ENCODE measurements at regions not wholly inside any gene's neighbourhood (a gene's known extent, or its start where the extent isn't known, plus 50 kb on each side); places are given as distances from the start of the nearest gene placed in this dataset.

DNA sequence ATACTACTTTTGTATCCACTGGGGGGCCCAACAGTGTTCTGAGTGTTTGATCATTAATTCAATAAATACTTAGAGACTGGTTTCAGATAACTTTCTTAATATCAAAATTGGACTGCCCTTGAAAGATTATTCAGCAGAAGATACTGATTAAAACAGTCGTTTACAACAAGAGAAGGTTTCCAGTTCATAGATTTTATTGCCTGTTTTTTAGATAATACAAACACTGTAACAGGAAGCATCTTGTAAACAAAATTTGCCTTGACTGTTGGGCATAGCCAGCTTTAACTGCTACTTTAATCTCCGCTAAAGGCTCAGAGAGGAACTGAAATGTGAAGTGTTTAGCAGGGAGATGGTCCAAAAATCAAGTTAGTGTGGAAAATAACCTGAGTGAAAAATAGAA lies 1168.7 kb upstream of the NUDT12 start:
- Histone ChIP-seq H3K27ac (no peak overlapping the region), H3K36me3 (replicated peaks) (no peaks in the 10 kb centered on the region), H3K27me3 (replicated peaks) (no peaks in the 10 kb centered on the region), H3K4me3 (ENCODE audit: low read depth, low read length) (no peak overlapping the region)
- in situ Hi-C loops (cut with HindIII; ENCODE audit: low pct_ligation_motif_present, low sequenced_read_pairs), result no loop called here
- DNase-seq, result no peak
- TF ChIP-seq, protein P1, sequence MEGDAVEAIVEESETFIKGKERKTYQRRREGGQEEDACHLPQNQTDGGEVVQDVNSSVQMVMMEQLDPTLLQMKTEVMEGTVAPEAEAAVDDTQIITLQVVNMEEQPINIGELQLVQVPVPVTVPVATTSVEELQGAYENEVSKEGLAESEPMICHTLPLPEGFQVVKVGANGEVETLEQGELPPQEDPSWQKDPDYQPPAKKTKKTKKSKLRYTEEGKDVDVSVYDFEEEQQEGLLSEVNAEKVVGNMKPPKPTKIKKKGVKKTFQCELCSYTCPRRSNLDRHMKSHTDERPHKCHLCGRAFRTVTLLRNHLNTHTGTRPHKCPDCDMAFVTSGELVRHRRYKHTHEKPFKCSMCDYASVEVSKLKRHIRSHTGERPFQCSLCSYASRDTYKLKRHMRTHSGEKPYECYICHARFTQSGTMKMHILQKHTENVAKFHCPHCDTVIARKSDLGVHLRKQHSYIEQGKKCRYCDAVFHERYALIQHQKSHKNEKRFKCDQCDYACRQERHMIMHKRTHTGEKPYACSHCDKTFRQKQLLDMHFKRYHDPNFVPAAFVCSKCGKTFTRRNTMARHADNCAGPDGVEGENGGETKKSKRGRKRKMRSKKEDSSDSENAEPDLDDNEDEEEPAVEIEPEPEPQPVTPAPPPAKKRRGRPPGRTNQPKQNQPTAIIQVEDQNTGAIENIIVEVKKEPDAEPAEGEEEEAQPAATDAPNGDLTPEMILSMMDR (IDR thresholded peaks at IDR 0.05; ENCODE audit: low read depth, low read length, missing control alignments), result no peak

DNA sequence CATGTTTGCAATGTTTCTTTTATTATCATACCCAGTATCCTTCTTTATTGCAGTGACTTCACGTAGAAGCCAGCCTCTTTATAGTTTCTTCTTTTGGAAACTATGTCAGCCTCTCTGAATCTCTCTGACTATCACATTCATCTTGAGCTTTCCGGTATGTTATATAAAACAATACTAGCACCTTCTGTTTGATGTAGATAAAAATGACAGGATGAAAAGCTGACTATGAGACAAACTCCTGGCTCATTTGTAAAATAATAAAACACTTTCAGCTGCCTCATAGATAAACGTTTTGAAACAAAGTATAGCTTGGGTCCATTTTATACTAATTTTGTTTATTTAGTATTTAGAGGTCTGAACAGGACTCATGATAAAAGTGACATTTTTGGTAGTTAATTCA lies 1145.4 kb upstream of the NUDT12 start:
- in situ Hi-C loops (cut with HindIII; ENCODE audit: low pct_ligation_motif_present, low sequenced_read_pairs), result no loop called here
- no peaks in the 10 kb centered on the region for H3K27me3 ChIP-seq (replicated peaks)

DNA sequence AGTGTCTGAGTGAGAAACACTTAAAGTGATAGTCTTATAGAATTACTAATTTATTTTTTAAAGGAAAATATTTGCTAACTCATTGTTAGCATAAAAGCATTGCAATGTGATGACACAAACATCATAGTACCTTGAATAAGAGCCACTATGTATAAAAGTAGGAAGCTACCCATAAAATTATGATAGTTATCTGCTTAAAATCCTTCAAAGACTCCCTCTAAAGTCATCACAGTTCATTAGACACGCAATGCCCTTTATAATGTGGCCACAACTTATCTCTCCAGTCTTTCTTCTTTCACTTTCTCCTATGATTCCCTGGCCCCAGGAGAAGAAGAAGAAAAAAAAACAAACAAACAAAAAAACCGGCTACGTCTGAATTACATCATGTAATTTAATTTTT lies 1144.0 kb upstream of the NUDT12 start:
- in situ Hi-C loops (cut with HindIII; ENCODE audit: low pct_ligation_motif_present, low sequenced_read_pairs), result no loop called here
- Histone ChIP-seq H3K36me3 (replicated peaks) (no peaks in the 10 kb centered on the region), H3K27ac (no peak overlapping the region), H3K4me3 (ENCODE audit: low read depth, low read length) (no peak overlapping the region), H3K27me3 (replicated peaks) (no peaks in the 10 kb centered on the region)
- TF ChIP-seq, protein P1 (IDR thresholded peaks at IDR 0.05; ENCODE audit: low read depth, low read length, missing control alignments), result no peak
- DNase-seq, result no peak

More for the DNA sequence above, 1145.4 kb upstream of the NUDT12 start:
- TF ChIP-seq, protein P1 (IDR thresholded peaks at IDR 0.05; ENCODE audit: low read depth, low read length, missing control alignments), result no peak
- H3K27ac ChIP-seq, result no peak overlapping the region
- no peaks in the 10 kb centered on the region for H3K36me3 ChIP-seq (replicated peaks)
- no peak for DNase-seq
- H3K4me3 ChIP-seq (ENCODE audit: low read depth, low read length), result no peak overlapping the region

DNA sequence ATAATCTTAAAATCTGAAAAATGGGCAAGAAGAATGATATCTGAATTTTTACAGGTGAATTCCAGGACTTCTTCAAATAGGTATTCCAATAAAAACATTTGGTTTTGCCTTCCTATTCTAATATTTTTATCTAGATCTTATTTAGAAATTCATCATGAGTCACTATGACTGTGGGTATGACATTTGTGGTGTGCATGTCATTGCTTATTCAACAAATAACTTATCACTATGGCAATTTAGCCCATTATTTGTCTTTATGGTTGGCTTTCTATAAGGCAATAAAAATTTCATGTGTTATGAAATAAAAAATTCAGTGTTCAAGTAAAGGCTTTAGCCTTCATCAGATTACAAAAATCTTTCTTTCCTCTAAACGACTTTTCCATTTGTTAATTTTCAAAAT lies 1139.6 kb upstream of the NUDT12 start:
- Histone ChIP-seq H3K4me3 (ENCODE audit: low read depth, low read length) (no peak overlapping the region), H3K36me3 (replicated peaks) (no peaks in the 10 kb centered on the region), H3K27me3 (replicated peaks) (no peaks in the 10 kb centered on the region), H3K27ac (no peak overlapping the region)
- DNase-seq, result peak; percentile 9
- TF ChIP-seq, protein P1 (IDR thresholded peaks at IDR 0.05; ENCODE audit: low read depth, low read length, missing control alignments), result no peak
- in situ Hi-C loops (cut with HindIII; ENCODE audit: low pct_ligation_motif_present, low sequenced_read_pairs), result no loop called here

DNA sequence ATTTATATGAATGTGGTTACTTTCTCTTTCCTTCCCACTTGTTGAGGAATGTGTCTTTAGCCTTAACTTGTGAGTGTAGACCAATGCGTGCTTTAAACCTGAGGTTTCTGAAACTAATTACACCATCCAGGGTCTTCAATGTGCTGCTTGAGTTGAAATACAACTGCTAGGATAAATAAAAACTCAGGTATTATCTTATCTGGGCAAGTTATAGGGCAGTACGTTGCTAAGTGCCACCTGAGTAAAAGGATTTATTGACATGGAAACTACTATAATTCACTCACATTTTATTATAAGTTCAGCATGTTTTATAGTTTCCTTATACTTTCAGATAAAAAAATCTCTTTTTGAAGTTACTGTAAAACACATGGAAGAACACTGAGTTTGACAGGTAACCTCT lies 1136.8 kb upstream of the NUDT12 start:
- DNase-seq, result no peak
- in situ Hi-C loops (cut with HindIII; ENCODE audit: low pct_ligation_motif_present, low sequenced_read_pairs), result no loop called here
- H3K27ac ChIP-seq, result no peak overlapping the region

DNA sequence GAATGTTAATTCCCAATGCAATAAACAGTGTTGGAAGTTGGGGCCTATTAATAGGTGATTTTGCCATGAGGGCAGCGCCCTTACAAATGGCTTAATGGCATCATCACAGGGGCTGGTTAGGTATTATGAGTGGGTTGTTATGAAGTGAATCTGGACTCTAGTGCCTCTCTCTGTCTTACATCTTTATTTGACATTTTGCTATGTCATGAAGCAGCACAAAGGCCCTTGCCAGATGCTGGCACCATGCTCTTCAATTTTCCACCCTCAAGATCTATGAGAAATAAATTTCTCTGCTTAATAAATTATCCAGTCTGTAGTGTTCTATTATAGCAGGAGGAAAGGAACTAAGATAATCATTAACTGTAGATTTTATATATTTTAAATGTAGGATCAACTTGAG lies 1098.7 kb upstream of the NUDT12 start:
- Histone ChIP-seq H3K4me3 (ENCODE audit: low read depth, low read length) (no peak overlapping the region), H3K27ac (no peak overlapping the region), H3K27me3 (replicated peaks) (no peaks in the 10 kb centered on the region), H3K36me3 (replicated peaks) (no peaks in the 10 kb centered on the region)
- TF ChIP-seq, protein P1 (IDR thresholded peaks at IDR 0.05; ENCODE audit: low read depth, low read length, missing control alignments), result no peak
- in situ Hi-C loops (cut with HindIII; ENCODE audit: low pct_ligation_motif_present, low sequenced_read_pairs), result no loop called here
- no peak for DNase-seq

More for the DNA sequence above, 1136.8 kb upstream of the NUDT12 start:
- Histone ChIP-seq H3K27me3 (replicated peaks) (no peaks in the 10 kb centered on the region), H3K4me3 (ENCODE audit: low read depth, low read length) (no peak overlapping the region), H3K36me3 (replicated peaks) (no peaks in the 10 kb centered on the region)
- TF ChIP-seq, protein P1 (IDR thresholded peaks at IDR 0.05; ENCODE audit: low read depth, low read length, missing control alignments), result no peak
